Neural cell (in vitro differentiated cells): ENCODE measurements at regions not wholly inside any gene's neighbourhood (a gene's known extent, or its start where the extent isn't known, plus 50 kb on each side); places are given as distances from the start of the nearest gene placed in this dataset.

Experiments used
- H2AFZ ChIP-seq: fragments of 200-600, 300-800 bp; sonication (generic), shearing (Covaris generic); 2 replicates; pipeline ENCODE4 v1.6.0; 2014; ENCODE audit warnings: low read depth, mild to moderate bottlenecking, antibody characterized with exemption, low read length, moderate library complexity
- H3F3A ChIP-seq: fragments of 200-600 bp; shearing (Covaris generic); 2 replicates; pipeline ENCODE4 v1.6.1; 2016; ENCODE audit warnings: mild to moderate bottlenecking, moderate library complexity, mixed read lengths, antibody characterized with exemption, low read length; ENCODE audit not compliant: insufficient read depth, poor library complexity, severe bottlenecking
- H3K27ac ChIP-seq: fragments of 200-600, 300-800 bp; sonication (generic), shearing (Covaris generic); 2 replicates; pipeline ENCODE4 v1.5.1; 2014; ENCODE audit warnings: mild to moderate bottlenecking, low read length, moderate library complexity
- H3K27me3 ChIP-seq: fragments of 300-800, 200-600 bp; sonication (generic), shearing (Covaris generic); 2 replicates; pipeline ENCODE4 v1.6.0; 2014; ENCODE audit warnings: mild to moderate bottlenecking, low read depth, low read length, moderate library complexity; ENCODE audit not compliant: insufficient read depth
- H3K36me3 ChIP-seq: fragments of 300-800, 200-600 bp; sonication (generic), shearing (Covaris generic); 2 replicates; pipeline ENCODE4 v1.5.1; 2014; ENCODE audit warnings: mild to moderate bottlenecking, antibody characterized with exemption, low read length, moderate library complexity; ENCODE audit not compliant: insufficient read depth
- H3K4me2 ChIP-seq: fragments of 300-800, 200-600 bp; sonication (generic), shearing (Covaris generic); 2 replicates; pipeline ENCODE4 v1.6.0; 2014; ENCODE audit warnings: mild to moderate bottlenecking, low read length
- H3K4me3 ChIP-seq: fragments of 300-800, 200-600 bp; sonication (generic), shearing (Covaris generic); 2 replicates; pipeline ENCODE4 v1.5.1; 2014; ENCODE audit warnings: mild to moderate bottlenecking, low read length, moderate library complexity
- H3K79me2 ChIP-seq: fragments of 200-600 bp; shearing (Covaris generic); replicated peaks from 2 replicates; pipeline ENCODE4 v1.6.0; 2014; ENCODE audit warnings: mild to moderate bottlenecking, low read length, moderate library complexity; ENCODE audit not compliant: insufficient read depth
- H3K9ac ChIP-seq: fragments of 300-800, 200-600 bp; sonication (generic), shearing (Covaris generic); 2 replicates; pipeline ENCODE4 v1.6.1; 2016; ENCODE audit warnings: mild to moderate bottlenecking, low read length, mixed read lengths
- H3K9me2 ChIP-seq: fragments of 200-600 bp; shearing (Covaris generic); 2 replicates; pipeline ENCODE4 v1.6.1; 2016; ENCODE audit warnings: mild to moderate bottlenecking, low read length, mixed read lengths; ENCODE audit not compliant: insufficient read depth
- H3K9me3 ChIP-seq: fragments of 200-600, 300-800 bp; sonication (generic), shearing (Covaris generic); 2 replicates; pipeline ENCODE4 v1.6.1; 2016; ENCODE audit warnings: mild to moderate bottlenecking, mixed run types, low read length, moderate library complexity, mixed read lengths
- H4K20me1 ChIP-seq: fragments of 200-600 bp; shearing (Covaris generic); 2 replicates; pipeline ENCODE4 v1.6.1; 2016; ENCODE audit warnings: mild to moderate bottlenecking, mixed run types; ENCODE audit not compliant: insufficient read depth
- CTCF ChIP-seq: fragments of 450-650 bp; IDR thresholded peaks from 2 replicates; pipeline ENCODE4 v1.5.1; 2014; ENCODE audit warnings: antibody characterized with exemption, mild to moderate bottlenecking, moderate library complexity; ENCODE audit not compliant: poor library complexity, severe bottlenecking
- EZH2 ChIP-seq: fragments of 200-600, 300-800 bp; shearing (Covaris generic), sonication (generic); IDR thresholded peaks from 2 replicates; pipeline ENCODE4 v1.6.1; 2014; ENCODE audit warnings: antibody characterized with exemption, low read length, borderline replicate concordance, mild to moderate bottlenecking; ENCODE audit not compliant: insufficient read depth, poor library complexity, severe bottlenecking
- MXI1 ChIP-seq: fragments of 450-650 bp; conservative IDR thresholded peaks from 2 replicates; pipeline ENCODE4 v1.6.1; 2014; ENCODE audit warnings: antibody characterized with exemption, mild to moderate bottlenecking; ENCODE audit not compliant: poor library complexity, severe bottlenecking
- POLR2AphosphoS5 ChIP-seq: IDR thresholded peaks from 2 replicates; pipeline ENCODE4 v1.6.1; 2012
- RAD21 ChIP-seq: fragments of 450-650 bp; conservative IDR thresholded peaks from 2 replicates; pipeline ENCODE4 v1.6.1; 2014; ENCODE audit warnings: antibody characterized with exemption, mild to moderate bottlenecking, moderate library complexity
- SMC3 ChIP-seq: fragments of 450-650 bp; conservative IDR thresholded peaks from 2 replicates; pipeline ENCODE4 v1.6.1; 2014; ENCODE audit warnings: antibody characterized with exemption, mild to moderate bottlenecking, moderate library complexity; ENCODE audit not compliant: poor library complexity
- TAF1 ChIP-seq: IDR thresholded peaks from 2 replicates; pipeline ENCODE4 v1.6.1; 2012; ENCODE audit warnings: low read depth
- TF ChIP-seq, protein P1 (sequence below): IDR thresholded peaks from 2 replicates; pipeline ENCODE4 v1.6.1; 2012; ENCODE audit warnings: borderline replicate concordance

DNA sequence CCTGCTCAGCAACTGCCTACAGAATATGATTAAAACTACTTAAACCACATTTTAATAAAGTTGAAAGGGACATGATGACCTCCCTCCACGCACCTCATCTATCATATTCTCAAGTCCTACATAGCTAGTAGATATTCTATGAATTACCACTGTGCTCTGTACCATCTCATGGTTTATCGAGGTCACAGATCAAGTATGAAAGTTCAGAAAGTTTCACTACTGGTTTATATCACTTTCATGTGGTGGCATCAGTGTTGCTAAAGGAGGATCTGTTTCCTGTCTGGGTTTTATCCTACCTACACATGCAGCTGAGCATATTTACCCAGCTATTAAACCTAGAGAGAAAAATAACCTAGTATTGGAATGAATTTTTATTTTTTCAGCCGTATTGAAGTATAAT lies 214.9 kb upstream of the MON1B start:
- Histone ChIP-seq H3K36me3 (no peaks in the 10 kb centered on the region), H2AFZ (no peak overlapping the region), H3K9ac (no peak overlapping the region), H4K20me1 (no peaks in the 10 kb centered on the region), H3K4me3 (no peak overlapping the region), H3K27me3 (no peaks in the 10 kb centered on the region), H3K9me2 (no peaks in the 10 kb centered on the region), H3K9me3 (no peaks in the 10 kb centered on the region), H3K79me2 (no peaks in the 10 kb centered on the region), H3K4me2 (no peak overlapping the region), H3F3A (no peaks in the 10 kb centered on the region), H3K27ac (no peak overlapping the region)
- TF ChIP-seq CTCF, result no peak
- TF ChIP-seq RAD21, result no peak
- no peak for TF ChIP-seq POLR2AphosphoS5
- TF ChIP-seq MXI1, result no peak
- TF ChIP-seq TAF1, result no peak
- no peak for TF ChIP-seq EZH2

DNA sequence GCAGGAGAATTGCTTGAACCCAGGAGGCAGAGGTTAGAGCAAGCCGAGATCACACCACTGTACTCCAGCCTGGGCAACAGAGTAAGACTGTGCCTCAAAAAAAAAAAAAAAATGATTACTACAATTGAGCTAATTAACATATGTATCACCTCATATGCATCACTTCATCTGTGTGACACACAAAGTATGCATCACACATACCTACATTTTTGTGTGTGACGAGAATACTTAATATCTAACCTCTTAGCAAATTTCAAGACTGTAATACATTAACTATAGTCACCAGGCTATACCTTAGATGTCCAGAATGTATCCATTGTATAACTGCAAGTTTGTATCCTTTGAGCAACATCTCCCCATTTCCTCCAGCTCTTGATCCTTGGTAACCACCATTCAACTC lies 214.2 kb upstream of the MON1B start:
- Histone ChIP-seq H3K9ac (no peak overlapping the region), H3K4me2 (no peak overlapping the region), H3F3A (no peaks in the 10 kb centered on the region), H4K20me1 (no peaks in the 10 kb centered on the region), H3K79me2 (no peaks in the 10 kb centered on the region), H3K9me2 (no peaks in the 10 kb centered on the region), H3K27ac (no peak overlapping the region), H3K36me3 (no peaks in the 10 kb centered on the region), H3K9me3 (no peaks in the 10 kb centered on the region), H3K4me3 (no peak overlapping the region), H2AFZ (no peak overlapping the region), H3K27me3 (no peaks in the 10 kb centered on the region)
- TF ChIP-seq CTCF (no peak), SMC3 (no peak)
- TF ChIP-seq, protein P1, sequence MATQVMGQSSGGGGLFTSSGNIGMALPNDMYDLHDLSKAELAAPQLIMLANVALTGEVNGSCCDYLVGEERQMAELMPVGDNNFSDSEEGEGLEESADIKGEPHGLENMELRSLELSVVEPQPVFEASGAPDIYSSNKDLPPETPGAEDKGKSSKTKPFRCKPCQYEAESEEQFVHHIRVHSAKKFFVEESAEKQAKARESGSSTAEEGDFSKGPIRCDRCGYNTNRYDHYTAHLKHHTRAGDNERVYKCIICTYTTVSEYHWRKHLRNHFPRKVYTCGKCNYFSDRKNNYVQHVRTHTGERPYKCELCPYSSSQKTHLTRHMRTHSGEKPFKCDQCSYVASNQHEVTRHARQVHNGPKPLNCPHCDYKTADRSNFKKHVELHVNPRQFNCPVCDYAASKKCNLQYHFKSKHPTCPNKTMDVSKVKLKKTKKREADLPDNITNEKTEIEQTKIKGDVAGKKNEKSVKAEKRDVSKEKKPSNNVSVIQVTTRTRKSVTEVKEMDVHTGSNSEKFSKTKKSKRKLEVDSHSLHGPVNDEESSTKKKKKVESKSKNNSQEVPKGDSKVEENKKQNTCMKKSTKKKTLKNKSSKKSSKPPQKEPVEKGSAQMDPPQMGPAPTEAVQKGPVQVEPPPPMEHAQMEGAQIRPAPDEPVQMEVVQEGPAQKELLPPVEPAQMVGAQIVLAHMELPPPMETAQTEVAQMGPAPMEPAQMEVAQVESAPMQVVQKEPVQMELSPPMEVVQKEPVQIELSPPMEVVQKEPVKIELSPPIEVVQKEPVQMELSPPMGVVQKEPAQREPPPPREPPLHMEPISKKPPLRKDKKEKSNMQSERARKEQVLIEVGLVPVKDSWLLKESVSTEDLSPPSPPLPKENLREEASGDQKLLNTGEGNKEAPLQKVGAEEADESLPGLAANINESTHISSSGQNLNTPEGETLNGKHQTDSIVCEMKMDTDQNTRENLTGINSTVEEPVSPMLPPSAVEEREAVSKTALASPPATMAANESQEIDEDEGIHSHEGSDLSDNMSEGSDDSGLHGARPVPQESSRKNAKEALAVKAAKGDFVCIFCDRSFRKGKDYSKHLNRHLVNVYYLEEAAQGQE, result no peak
